A549 (cell line): ENCODE measurements at regions not wholly inside any gene's neighbourhood (a gene's known extent, or its start where the extent isn't known, plus 50 kb on each side); places are given as distances from the start of the nearest gene placed in this dataset.

Experiments used
- MYC ChIP-seq: IDR thresholded peaks from 2 replicates; pipeline ENCODE4 v1.6.1; 2012; ENCODE audit warnings: mild to moderate bottlenecking, inconsistent platforms, low read length, improper control_type of control experiment, borderline replicate concordance
- PHF8 ChIP-seq: fragments of 200-600 bp; sonication (generic); IDR thresholded peaks from 2 replicates; pipeline ENCODE4 v1.6.1; 2016; ENCODE audit warnings: low read depth, mild to moderate bottlenecking, antibody characterized with exemption, moderate library complexity, borderline replicate concordance
- TF ChIP-seq, protein P1 (sequence below): IDR thresholded peaks from 2 replicates; pipeline ENCODE4 v1.6.1; 2012
- TF ChIP-seq, protein P2 (sequence below): fragments of 200-600 bp; sonication (generic); IDR thresholded peaks from 2 replicates; pipeline ENCODE4 v1.6.1; 2016; ENCODE audit warnings: antibody characterized with exemption, mild to moderate bottlenecking, moderate library complexity
- TF ChIP-seq, protein P3 (sequence below): fragments of >200 bp; sonication (Bioruptor Twin); formaldehyde crosslinking; IDR thresholded peaks from 3 replicates; pipeline ENCODE4 v1.5.1; 2016

DNA sequence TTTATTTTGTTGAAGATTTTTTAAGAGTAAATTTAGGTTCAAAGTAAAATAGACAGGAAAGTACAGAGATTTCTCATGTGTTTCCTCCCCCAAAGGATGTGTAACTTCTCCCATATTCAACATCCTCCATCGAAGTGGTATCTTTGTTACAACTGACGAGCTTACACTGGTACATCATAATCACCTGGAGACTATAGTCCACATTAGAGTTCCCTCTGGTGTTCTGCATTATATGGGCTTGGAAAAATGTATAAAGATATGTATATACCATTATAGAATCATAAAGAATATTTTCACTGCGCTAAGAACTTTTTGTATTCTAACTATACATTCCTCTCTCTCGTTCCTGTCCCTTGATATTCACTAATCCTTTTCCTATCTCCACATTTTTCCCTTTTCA is 203.7 kb downstream of the AMY1C start:
- TF ChIP-seq, protein P1, sequence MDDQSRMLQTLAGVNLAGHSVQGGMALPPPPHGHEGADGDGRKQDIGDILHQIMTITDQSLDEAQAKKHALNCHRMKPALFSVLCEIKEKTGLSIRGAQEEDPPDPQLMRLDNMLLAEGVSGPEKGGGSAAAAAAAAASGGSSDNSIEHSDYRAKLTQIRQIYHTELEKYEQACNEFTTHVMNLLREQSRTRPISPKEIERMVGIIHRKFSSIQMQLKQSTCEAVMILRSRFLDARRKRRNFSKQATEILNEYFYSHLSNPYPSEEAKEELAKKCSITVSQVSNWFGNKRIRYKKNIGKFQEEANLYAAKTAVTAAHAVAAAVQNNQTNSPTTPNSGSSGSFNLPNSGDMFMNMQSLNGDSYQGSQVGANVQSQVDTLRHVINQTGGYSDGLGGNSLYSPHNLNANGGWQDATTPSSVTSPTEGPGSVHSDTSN, result no peak
- TF ChIP-seq, protein P2, sequence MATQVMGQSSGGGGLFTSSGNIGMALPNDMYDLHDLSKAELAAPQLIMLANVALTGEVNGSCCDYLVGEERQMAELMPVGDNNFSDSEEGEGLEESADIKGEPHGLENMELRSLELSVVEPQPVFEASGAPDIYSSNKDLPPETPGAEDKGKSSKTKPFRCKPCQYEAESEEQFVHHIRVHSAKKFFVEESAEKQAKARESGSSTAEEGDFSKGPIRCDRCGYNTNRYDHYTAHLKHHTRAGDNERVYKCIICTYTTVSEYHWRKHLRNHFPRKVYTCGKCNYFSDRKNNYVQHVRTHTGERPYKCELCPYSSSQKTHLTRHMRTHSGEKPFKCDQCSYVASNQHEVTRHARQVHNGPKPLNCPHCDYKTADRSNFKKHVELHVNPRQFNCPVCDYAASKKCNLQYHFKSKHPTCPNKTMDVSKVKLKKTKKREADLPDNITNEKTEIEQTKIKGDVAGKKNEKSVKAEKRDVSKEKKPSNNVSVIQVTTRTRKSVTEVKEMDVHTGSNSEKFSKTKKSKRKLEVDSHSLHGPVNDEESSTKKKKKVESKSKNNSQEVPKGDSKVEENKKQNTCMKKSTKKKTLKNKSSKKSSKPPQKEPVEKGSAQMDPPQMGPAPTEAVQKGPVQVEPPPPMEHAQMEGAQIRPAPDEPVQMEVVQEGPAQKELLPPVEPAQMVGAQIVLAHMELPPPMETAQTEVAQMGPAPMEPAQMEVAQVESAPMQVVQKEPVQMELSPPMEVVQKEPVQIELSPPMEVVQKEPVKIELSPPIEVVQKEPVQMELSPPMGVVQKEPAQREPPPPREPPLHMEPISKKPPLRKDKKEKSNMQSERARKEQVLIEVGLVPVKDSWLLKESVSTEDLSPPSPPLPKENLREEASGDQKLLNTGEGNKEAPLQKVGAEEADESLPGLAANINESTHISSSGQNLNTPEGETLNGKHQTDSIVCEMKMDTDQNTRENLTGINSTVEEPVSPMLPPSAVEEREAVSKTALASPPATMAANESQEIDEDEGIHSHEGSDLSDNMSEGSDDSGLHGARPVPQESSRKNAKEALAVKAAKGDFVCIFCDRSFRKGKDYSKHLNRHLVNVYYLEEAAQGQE, result no peak
- TF ChIP-seq MYC (no peak), PHF8 (no peak)
- TF ChIP-seq, protein P3, sequence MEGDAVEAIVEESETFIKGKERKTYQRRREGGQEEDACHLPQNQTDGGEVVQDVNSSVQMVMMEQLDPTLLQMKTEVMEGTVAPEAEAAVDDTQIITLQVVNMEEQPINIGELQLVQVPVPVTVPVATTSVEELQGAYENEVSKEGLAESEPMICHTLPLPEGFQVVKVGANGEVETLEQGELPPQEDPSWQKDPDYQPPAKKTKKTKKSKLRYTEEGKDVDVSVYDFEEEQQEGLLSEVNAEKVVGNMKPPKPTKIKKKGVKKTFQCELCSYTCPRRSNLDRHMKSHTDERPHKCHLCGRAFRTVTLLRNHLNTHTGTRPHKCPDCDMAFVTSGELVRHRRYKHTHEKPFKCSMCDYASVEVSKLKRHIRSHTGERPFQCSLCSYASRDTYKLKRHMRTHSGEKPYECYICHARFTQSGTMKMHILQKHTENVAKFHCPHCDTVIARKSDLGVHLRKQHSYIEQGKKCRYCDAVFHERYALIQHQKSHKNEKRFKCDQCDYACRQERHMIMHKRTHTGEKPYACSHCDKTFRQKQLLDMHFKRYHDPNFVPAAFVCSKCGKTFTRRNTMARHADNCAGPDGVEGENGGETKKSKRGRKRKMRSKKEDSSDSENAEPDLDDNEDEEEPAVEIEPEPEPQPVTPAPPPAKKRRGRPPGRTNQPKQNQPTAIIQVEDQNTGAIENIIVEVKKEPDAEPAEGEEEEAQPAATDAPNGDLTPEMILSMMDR, result no peak
